ENCODE measurements at regions not wholly inside any gene's neighbourhood (a gene's known extent, or its start where the extent isn't known, plus 50 kb on each side); places are given as distances from the start of the nearest gene placed in this dataset.
"Not testable (repeated sequence)": the region's sequence is repeated elsewhere in the genome, so short reads cannot be mapped to it uniquely, and the experiment has no call there.

DNA sequence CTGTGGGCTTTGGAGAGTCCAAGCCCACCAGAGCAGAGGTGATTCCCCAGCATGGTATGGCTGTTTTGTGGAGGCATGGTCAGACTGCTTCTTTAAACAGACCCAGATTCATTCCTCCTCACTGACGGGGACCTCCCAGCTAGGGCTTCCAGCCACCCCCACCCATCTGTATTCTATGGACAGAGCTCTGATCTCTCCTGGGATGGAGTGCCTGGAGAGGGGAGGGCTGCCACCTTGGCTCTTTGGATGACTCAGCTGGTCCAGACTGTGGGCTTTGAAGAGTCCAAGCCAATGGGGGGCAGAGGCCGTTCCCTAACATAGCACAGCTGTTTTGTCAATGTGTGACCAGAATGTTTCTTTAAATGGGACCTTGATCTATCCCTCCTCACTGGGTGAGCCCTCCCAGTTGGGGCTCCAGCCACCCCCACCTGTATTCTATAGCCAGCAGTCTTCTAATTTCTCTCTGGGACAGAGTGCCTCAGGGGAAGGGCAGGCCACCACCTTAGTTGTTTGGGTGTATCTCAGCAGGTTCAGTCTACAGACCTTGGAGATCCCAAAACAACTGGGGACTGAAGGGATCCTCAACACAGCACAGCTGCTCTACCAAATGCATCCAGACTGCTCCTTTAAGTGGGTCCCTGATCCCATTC, 122.0 kb upstream of the OSTN start:
- DNase-seq = no peak

DNA sequence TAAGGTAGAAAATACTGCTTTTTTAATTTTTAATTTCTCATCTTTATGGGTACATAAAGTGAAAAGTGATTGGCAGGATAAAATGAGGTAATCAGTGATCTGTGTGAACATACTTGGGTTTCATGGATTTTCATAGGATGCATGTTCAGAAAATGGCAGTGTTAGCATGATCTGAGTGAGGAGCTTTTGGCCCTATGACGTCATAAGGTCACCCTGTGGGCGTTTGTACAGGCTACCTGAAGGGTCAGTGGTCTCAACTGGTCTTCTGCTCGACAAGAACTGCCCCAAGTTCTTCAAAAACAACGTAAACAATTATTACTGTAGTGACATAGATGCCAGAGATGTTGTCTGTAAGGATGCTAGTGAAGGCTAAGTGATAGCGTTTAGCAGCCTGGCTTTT, 124.5 kb upstream of the OSTN start:
- DNase-seq = no peak

- no peak for DNase-seq
These were observed 128.2 kb upstream of the OSTN start for GRCh38 chr3:191070762-191071403.

GRCh38 chr3:191070201-191070600, 128.8 kb upstream of the OSTN start:
- no peak for DNase-seq

DNA sequence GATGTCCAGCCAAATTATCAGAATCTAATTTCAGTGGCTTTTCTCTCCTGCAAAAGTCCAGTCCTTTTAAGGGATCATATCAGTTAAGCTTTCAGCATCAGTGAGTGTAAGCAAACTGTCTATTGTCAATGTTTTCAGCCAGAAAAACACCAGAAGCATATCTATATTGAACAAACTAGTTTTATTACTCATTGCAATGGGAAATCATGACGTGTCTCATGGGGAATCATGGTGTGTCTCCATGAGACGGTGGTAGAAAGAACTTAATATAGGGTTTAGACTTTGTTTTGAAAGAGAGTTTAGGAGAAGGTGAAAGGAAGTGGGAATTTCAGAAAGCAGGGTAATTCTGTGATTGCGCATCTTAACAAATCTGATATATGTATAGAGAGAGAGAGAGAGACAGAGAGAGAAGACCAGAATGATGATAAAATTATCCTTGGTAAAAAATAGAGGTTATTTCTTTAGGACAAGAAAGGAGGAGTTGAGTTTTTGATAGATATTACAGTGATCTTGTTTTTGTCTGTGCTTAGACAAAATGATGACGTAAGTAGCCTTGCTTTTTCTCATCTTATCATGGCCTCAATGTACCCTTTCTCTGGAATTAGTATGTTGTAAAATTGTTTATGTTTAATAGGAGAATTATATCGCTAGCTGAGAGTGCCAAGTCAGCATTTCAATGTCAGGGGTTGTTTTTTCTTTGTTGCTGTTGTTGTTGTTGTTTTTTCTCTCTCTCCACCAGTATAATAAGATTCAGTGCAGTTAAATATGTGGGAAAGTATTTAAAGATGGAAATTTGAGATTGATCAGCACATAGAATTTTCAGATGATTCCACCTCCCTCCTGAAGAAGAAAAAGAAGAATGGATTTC, 129.9 kb upstream of the OSTN start:
- DNase-seq = no peak

GRCh38 chr3:191066669-191067068, 132.4 kb upstream of the OSTN start:
- no peak for DNase-seq

DNA sequence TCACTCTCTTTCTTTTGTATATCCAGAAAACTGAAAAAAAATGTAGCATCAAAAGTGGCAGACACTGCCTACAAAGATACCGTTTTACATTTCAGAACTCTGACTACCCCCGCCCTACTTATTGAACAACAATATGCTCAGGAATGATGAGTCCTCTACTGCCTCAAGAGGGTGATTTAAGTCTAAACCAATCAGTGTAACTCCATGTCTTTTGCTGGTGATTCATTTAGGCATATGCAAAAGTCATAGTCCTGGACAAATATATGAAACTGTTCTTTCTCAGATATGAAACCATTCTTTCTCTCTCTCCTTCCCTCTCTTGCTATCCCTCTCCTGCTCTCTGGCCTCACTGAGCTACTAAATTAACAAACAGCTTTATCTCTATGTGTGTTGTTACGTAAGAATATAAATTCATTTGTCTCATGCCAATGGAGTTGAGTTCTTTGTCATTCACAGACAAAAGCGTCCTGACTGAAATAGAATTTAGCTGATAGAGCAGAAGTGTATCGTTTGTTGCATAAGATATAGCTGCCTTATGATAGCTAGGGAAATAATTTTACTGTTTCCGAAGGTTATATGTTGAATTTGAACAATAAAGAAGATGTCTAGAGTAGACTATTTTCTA, 133.7 kb upstream of the OSTN start:
- DNase-seq = no peak

GRCh38 chr3:191051037-191051436, 148.0 kb upstream of the OSTN start:
- DNase-seq = no peak

GRCh38 chr3:191047930-191048329, 151.1 kb upstream of the OSTN start:
- no peak for DNase-seq

DNA sequence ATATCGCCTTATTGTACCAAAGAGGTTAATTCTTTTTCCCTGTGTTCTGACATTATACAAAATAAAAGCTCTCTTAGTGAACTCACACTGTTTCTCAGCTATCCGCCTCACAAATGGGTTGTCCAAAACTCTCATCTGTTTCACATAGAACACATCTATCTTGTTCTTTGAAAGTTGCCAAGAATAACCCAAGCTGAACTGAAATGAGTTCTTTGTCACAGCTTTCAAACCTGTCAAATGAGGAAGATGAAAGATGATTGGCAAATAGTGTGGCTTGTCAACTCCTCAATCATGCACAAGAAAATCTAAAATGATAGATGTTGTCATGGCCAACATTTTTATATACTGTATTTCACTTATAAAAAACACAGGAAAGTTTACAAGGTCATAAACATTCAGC, 168.1 kb upstream of the OSTN start:
- DNase-seq = no peak

DNA sequence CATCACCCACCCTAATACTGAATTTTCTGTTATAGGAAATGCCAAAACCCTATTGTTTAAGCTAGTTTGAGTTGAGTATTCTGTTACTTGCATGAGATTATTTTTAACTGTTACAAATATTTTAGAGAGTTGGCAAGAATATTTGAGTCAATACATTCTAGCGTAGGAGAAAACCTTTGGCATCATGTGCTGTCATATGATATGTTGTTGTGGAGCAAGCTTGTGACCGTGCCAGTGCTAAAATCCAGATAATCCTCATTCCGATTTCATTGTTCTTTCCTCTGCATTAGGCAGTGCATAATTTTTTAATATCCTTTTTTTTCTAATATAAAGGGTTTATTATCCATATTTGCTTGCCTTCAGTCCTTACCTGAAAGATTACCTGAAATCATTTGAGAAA, 168.0 kb upstream of the GMNC start:
- no peak for DNase-seq

DNA sequence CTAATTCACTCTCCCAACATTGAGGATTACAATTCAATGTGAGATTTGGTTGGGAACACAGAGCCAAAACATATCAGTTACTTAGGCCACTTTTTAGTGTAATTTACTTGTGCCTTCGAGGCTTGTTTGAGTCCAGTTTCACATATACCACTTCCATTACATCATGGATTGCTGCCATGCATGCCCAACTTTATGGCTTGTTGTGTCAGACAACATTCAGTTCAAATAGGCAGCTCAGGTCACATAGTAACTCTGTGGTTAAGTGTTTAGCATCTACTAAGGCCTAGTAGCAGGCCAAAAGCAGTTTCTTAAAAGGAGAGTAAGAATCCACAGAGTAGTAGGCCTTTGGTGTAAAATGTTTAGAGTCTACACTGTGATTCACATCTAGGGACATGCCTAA, 164.3 kb upstream of the GMNC start:
- no peak for DNase-seq

DNA sequence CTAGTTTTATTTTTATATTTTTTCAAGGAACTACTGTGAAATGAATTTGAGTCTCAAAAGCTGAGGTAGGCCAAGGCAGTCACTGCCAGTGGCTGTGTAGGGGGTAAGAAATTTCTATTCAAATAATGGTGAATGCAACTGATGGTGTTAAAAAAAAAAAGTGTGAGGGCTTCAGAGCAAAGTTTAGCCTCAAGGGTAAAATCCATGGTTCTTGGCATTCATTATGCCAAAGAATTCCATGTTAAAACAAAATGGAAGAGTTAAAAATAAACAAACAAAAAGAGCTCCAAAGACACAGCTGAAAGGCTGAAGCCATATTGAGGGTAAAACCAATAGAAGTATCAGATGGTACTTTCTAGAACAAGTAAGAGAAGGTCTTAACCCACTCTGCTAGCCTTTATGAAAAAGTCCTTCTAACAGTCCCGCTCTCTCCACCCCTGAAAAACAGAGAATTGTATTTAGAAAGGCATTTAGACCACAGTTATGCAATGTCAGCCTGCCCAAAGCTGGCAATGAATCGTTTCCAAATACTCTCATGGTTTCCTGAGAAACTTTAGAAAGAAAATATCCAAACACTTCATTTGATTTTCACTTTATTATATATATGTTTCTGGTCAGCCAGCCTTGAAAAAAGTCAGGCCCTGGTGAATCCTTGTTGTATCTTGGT, 158.4 kb upstream of the GMNC start:
- DNase-seq = no peak

DNA sequence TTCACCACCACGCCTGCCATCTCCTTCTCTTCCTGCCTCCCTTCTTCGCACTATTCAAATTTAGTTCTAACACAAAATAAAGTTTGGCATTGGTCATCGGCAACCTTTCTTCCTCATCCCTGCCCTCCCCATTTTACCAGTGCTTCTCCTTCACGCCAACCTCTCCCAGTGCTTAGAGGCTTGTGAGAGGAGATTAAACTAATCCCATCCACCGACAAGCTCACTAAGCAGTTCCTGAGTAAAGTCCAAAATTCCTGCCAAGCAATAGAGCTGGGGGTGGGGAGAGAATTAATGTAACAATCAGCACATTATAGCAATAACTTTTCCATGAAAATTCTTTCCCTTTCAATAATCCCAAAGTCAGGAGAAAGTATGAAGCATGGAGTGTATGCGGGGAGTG, 157.4 kb upstream of the GMNC start:
- DNase-seq = no peak

DNA sequence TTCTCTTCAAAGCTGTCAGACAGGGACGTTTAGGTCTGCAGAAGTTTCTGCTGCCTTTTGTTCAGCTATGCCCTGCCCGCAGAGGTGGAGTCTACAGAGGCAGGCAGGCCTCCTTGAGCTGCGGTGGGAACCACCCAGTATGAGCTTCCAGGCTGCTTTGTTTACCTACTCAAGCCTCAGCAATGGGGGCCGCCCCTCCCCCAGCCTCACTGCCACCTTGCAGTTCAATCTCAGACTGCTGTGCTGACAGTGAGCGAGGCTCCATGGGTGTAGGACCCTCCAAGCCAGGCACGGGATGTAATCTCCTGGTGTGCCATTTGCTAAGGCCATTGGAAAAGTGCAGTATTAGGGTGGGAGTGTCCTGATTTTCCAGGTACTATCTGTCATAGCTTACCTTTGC, 153.5 kb upstream of the GMNC start:
- DNase-seq = not testable (repeated sequence)

DNA sequence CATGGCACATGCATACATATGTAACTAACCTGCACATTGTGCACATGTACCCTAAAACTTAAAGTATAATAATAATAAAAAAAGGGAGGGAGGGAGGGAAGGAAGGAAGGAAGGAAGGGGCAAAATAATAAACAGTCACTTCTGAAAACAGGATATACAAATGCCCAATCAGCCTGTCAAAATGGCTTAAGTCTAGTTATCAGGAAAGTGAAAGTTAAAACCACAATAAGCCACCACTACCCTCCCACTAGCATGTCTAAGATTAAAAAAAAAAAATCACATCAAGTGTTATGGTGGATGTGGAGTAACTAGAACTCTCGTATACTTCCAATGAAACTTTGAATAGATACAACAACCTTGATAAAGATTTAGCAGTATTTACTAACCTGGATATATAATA, 145.6 kb upstream of the GMNC start:
- no peak for DNase-seq

- peak in 1 of 56 donors; percentile 5 for DNase-seq
These were observed 143.3 kb upstream of the GMNC start for GRCh38 chr3:191005790-191006189.

DNA sequence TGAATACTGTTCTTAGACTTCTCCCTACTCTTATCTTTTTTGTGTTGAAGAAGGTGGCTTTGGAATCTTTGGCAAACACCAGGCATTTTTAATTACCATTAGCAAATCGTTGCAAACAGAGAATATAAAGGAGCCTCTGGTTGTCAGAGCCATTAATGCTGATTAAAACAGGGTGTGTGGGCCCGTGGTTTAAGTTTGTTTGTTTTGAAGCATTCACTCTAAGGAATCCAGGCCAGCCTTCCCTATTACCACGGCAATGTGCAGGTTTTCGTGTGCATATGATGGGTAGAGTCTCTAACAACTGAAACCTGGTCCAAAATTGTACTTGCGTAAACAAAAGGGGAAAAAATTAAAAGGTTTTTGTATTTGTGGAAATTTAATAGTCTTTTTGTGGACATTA, 141.2 kb upstream of the GMNC start:
- DNase-seq = no peak

GRCh38 chr3:190996181-190996775, 133.8 kb upstream of the GMNC start:
- no peak for DNase-seq

DNA sequence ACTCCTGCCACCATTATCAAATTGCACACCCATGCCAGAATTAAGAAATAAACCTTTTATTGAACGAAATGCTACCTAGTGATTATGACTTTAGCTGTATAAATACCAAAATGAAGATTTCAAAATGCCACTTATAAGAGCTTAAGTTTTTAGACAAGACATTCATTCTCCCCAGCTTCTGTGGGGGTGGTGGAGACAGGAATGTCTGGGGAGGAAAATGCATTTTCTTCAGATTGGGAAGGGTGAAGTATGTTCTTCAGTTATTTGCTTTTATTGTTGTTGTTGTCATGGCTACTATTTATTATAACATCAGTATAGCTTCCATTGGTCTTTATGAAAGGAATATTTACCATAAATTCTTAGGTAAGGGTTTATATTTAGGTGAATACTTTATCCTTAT, 132.7 kb upstream of the GMNC start:
- no peak for DNase-seq

DNA sequence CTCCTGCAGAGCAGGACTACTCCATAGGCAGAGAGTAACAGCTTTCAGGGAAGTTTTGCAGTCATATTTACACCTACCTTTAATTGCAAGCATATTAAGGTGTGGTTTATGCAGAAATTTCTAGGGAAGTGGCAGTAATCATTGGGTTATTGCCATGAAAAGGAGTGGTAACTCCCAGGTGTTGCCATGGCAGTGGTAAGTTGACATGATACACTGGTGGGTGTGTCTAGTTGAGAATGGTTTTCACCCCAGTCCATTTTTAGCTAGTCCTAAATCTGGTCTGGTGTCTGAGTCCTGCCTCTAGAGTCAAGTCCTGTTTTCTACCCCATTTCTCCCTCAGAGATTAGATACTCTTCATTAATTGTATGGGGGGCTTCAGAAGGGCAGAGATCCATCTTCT, 128.4 kb upstream of the GMNC start:
- DNase-seq = no peak

All from nucleus accumbens (tissue), 56 donors.